Stimulated activated CD4-positive, alpha-beta T cell treated with anti-CD3 and anti-CD28 coated beads, Interleukin-4, amount 100 ng/mL, for 24 hours (primary cell): ENCODE measurements at regions not wholly inside any gene's neighbourhood (a gene's known extent, or its start where the extent isn't known, plus 50 kb on each side); places are given as distances from the start of the nearest gene placed in this dataset.

Experiments
- DNase-seq: peaks from one replicate; pipeline ENCODE4 v3.0.0-alpha.2; 2020

DNA sequence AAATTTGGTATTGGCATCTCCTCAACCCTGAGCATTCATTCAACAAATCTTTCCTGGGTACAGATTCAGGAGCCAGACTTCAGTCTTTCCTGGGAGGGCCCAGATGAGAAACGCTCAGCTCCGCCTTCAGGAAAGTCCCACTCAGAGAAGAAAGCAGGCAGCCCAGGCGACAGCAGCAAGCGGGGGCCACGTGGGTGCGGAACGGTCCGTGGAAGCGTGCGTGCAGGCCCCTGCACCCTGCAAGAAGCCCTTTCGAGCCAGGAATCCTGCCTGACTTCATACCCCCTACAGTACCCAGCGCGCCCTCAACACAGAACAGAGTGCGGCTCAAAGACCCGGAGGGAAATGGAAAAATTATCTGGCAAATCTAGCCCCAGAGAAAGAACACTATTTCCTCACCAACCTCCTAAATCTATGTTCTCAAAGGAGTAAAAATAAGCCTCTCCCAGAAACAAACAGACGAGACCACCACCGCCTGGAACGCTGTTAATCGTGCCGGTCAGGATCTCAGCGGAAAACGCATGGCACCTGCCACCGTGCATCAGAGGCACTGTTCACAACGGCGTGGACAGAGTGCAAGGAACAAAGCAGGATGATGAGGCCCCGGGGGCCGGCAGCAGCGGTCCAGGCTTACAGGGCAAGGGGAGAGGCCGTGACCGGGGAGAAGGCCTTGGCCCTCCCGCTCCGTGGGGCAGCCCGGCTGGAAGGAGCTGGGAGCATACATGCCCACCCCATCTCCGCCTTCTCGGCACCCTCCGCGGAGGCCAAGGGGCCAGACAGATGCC is 318.3 kb downstream of the EIPR1 start:
- DNase-seq: no peak

GRCh38 chr2:3054066-3054465 is 323.6 kb downstream of the EIPR1 start:
- DNase-seq: no peak

DNA sequence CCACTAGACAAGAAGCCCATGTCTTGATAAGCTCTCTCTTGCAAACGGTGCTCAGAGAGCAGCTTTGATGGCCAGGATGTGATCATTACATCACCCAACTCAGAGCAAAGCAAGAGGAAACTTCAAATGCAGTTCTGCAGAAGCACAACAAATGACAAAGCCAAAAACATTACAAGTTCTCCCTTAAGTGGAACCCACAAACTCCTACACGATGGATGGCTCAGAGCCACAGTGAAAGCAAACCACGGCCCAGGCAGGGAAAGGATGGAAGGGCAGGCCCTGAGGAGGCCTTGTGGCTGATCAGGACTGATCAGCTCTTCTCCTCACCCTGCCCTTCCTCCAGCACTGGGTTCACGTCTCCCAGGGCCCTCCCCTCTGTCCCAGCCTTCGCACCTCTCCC is 326.4 kb downstream of the EIPR1 start:
- no peak for DNase-seq

DNA sequence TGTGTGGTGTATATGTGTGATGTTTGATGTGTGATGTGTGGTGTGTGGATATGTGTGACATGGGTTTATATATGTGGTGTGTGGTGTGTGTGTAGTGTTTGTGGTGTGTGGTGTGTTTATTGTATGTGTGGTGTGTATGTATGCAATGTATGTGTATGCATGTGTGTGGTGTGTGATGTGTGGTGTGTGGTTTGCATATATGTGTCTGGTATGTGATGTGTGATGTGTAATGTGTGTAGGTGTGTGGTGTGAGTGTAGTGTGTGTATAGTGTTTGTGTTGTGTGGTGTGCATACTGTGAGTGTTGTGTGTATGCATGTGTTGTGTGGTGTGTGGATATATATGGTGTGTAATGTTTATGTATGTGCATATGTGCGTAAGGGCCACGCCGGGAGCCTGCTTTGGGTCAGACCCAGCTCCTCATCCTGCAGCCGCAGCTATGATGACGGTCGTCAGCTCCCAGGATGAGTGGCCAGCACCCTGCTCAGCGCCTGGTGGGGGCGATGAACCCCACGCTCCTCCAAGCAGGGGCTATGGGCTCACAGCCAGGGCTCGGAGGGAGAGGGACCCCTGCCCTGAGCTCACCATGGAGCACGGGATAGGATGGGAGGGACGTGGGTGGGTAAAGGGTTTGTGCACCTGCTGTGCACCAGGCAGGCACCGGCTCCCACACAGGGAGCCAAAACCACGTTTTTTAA is 331.3 kb downstream of the EIPR1 start:
- DNase-seq: no peak

DNA sequence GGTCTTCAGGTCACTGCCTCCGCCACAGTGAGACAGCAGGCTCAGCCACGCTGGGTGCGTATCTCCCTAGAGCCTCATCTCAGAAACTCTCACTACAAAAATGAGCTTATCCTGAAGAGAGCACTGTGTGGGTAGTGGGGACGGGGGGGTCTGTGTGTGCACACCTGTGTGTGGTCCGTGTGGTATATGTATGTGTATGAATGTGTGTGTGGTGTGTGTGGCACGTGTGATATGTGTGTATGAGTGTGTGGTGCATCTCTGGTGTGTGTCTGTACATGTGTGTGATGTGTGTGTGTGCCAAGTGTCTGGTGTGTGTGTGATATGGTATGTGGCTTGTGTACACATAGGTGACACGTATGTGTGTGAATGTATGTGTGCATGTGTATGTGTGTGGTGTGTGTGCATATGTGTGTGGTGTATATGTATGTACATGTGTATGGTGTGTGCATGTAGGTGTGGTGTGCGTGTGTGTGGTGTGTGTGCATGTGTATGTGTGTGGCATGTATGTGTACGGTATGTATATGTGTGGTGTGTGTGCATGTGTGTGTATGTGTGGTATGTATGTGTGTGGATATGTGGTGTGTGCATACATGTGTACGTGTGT is 332.2 kb downstream of the EIPR1 start:
- DNase-seq: no peak

DNA sequence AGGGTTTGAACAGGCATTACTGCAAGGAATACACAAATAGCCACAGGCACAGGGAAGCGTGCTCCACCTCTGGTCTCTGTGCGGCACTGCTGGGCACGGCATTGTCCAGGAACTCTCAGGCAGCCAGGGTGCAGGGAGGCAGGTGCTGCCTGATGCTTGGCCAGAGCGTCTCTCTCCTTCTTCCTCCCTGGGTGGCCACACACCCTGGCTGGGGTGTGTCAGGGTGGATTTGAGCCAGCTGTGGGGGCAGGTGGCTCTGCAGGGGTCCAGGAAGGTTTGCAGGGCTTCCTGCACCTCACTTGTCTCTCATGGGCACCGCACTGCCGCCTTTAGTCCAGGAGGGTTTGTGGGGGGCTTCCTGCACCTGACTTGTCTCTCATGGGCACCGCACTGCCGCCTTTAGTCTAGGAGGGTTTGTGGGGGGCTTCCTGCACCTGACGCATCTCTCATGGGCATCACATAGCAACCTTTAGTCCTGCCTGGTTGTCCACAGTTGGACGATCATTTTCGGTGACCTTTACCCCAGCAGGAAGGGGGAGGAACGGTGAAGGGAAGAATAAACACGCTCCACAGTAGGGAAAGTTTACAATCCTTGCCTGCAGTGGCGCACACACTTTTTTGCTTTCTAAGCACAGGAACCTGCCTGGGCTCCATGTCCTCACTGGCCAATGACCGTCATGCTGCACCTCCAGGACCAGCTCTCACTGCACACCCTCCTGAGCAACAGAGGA is 332.9 kb downstream of the EIPR1 start:
- no peak for DNase-seq

GRCh38 chr2:3043726-3044125 is 333.9 kb downstream of the EIPR1 start:
- DNase-seq: no peak

DNA sequence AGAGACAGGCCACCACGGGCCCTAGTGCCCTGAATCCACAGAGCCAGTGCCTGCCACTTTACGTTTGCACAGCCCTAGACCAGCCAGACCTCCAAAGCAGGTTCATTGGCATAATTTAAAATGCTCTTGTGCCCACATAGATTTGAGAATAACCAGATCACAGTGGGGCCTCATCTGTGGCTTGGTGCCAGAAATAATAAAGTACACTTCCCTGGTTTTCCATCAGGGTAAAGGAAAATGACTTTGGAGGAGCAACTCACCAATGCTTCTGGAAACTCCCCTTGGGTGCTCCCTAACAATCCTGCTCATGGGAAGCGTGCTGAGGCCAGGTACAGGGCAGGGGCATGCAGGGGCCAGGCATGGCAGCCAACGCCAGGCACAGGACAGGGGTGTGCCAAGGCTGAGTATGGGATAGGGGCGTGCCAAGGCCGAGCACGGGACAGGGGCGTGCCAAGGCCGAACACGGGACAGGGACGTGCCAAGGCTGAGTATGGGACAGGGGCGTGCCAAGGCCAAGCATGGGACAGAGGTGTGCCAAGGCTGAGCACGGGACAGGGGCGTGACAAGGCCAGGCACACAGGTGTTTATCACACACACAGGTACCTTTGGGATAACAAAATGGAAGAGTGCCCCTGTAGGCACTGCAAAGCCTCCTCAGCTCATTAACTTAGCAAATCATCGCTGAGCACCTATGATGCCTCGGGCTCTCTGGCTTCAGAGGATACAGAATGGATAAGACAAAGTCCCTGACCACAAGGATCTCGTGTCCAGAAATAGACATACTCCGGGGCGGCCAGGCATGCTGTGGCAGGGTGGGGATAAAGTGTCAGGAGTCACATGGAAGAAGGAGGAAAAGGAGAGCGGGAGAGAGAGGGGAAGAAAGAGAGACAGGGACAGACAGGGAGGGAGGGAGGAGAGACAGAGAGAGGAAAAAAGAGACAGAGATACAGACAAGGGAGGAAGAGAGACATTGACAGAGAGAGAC is 334.7 kb downstream of the EIPR1 start:
- DNase-seq: no peak

- DNase-seq: no peak
These were observed 335.6 kb downstream of the EIPR1 start for GRCh38 chr2:3041841-3042600.

DNA sequence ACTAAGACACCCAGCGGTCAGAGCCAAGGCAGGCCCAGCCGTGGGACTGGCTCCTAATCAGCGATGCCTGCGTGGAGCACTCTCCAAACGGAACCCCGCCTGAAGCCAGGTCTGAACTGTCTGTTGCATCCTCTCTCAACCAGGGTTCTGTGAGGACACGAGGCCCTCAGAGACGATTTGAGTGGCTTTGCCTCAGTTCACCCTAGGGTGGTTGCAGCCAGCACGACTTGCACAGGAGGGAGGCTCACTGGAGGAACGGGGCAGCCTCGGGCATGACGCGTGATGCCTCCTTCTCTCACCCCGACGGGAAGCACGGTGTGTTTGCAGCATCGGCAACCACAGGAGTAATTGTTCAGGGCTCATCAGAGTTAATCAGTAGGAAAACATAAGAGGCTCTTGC is 336.4 kb downstream of the EIPR1 start:
- no peak for DNase-seq

GRCh38 chr2:3040496-3041140 is 337.0 kb downstream of the EIPR1 start:
- no peak for DNase-seq

GRCh38 chr2:3040066-3040428 is 337.6 kb downstream of the EIPR1 start:
- no peak for DNase-seq

GRCh38 chr2:3039188-3040065 is 338.2 kb downstream of the EIPR1 start:
- DNase-seq: no peak

DNA sequence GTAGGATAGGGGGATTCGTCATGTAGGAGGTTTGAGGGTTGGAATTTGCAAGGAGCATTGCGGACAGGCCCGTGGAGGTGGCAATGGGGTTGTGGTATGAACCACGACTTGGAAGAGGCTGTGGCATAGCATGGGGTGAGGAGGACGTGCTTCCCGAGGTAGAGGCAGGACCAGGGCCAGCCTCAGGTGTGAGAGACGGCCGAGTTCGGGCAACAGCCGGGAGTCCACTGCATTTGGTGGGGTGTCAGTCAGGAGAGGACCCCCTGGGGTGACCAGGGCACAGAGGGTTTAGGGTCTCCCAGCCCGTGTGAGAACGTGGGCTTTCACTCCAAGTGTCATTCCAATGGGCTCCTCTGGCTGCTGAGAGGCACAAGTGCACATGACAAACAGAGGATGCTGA is 339.0 kb downstream of the EIPR1 start:
- no peak for DNase-seq

DNA sequence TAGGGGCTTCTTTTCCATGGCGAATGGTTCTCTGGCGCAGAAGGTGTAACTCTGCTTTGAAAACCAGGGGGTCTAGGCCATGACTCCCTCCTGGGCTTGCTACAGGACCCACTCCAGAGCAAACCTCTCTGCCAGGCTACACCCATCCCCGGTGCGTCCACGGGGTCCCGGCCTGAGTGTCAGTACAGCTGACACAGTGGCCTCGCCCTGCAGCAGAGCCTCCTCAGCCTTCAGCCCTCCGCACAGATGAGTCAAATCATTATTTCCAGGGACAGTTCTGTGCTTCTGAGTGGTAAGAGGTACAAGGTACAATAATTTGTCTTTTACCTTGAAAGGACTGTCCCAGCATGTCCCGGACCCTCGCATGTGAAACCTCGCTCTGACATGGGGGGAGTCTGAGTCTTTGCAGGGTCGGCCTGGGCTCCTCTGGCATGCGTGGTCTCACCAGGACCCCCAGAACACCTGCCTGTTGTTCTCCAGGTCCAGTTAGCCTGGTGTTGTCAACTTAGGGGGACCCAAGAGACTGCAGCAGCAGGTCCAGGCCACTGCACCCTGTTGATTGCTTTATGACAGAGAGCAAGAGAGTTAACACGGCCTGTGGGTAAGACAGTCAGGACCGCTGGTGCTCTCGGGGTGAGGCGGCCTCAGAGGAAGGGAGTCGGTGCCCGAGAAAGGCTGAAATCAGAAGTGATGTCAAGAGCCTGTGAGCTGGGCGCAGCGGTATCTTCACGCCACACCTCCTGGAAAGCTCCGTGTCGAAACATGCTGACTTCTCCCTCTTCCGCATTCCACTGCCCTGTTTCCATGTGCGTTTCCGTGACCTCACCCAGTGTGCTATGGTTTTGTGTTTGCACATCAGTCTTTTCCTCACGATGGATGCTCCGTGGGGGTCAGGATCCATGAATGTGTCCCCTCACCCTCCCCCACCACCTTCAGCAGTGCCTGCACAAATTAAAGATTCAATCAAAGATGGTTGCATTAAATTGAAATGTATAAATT is 340.1 kb downstream of the EIPR1 start:
- DNase-seq: no peak

DNA sequence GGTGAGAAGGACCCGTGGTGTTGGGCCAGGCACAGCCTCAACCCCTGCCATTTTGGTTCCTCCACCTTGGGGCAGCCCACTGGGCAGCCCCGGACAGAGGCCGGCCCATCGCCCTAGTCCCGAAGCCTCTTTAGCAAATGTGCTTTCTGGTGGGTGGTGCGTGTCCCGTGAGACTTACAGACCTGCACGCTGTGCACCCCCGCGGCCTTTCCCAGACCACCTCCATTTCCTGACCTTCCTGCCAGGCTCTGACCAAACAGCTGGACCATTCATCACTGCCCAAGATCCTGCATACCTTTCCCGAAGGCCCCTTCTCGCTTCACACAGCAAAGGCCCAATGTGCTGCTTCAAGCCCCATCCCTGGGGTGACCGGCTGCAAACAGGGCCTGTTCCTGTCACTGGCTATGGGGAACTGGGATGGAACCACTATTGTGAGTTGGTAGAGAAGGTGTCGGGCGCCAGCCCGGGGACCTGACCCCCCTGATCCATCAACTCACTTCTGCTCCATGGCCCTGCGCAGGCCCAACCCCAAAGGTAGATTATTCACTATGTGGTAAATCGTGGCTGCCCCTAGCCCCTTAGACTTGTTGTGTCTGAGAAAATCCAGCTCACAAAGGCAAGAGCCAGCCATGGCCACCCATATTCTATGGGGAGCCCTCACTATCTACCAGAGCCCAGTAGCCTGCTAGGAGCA is 341.0 kb downstream of the EIPR1 start:
- DNase-seq: no peak

DNA sequence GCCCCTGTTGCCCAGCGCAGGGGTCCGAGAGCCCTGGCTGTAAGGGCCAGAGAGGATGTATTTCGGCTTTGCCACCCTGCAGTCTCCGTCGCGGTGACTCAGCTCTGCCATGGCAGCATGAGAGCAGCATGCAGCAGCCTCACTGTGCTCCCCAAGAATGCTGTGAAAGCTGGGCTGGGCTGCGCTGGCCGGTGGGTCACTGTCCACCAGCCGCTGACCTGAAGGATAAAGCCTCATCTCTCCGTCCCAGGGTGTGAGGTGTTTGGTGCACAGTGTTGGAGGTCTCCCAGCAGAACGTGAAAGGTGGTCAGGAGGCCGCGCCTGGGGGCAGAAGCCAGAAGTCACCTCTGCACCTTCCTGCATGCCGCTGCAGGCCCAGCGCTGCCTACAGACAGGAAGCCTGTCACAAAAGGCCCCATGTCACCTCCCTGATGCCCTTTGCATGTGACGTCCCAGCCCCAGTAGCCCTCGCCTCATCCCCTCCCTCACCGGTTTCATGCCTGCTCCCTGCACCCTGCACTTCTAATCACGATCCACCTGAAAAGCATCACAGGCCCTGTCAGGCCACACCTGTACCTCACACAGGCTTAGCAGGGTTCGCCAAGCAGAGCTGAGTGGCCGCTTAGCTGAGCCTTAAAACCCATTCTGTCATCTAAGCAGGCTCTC is 342.1 kb downstream of the EIPR1 start:
- DNase-seq: no peak
